HG03039 (cell line): ENCODE measurements at regions not wholly inside any gene's neighbourhood (a gene's known extent, or its start where the extent isn't known, plus 50 kb on each side); places are given as distances from the start of the nearest gene placed in this dataset.

Experiments
- ATAC-seq: cut with Tn5 transposase; IDR thresholded peaks from one replicate; pipeline ENCODE4 v1.9.1; 2021; ENCODE audit warnings: mild to moderate bottlenecking, moderate library complexity; ENCODE audit not compliant: unreplicated experiment

GRCh38 chr18:25962919-25963318, 127.5 kb downstream of the SS18 start:
- no peak for ATAC-seq

GRCh38 chr18:25962176-25962575, 128.2 kb downstream of the SS18 start:
- ATAC-seq = no peak

- no peak for ATAC-seq
Measured at GRCh38 chr18:25957017-25957416, 133.4 kb downstream of the SS18 start.

GRCh38 chr18:25953111-25953510, 137.3 kb downstream of the SS18 start:
- ATAC-seq = no peak

DNA sequence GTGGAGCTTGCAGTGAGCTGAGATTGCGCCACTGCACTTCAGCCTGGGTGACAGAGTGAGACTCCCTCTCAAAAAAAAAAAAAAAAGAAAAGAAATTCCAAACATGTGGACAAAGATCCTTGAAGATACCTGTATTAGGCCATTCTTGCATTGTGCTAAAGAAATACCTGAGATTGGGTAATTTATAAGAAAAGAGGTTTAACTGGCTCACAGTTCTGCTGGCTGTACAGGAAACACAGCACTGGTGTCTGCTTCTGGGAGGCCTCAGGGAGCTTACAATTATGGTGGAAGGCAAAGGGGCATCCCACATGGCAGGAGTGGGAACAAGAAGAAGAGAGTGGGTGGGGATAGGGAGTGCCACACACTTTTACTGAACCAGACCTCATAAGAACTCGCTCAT, 140.1 kb downstream of the SS18 start:
- ATAC-seq = no peak

DNA sequence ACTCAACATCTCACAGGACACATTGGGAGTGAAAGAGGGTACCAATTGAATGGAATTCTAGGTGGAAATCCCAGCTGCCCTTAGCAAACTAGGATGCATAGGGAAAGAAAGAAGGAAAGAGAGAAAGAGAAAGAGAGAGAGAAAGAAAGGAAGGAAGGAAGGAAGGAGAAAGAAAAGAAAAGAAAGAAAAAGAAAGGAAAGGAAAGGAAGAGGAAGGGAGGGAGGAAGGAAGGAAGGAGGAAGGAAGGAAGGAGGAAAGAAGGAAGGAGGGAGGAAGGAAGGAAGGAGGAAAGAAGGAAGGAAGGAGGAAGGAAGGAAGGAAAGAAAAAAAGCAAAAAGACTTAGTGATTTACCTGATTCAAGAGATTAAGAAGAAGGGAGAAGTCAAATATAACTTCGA, 143.9 kb downstream of the SS18 start:
- no peak for ATAC-seq

DNA sequence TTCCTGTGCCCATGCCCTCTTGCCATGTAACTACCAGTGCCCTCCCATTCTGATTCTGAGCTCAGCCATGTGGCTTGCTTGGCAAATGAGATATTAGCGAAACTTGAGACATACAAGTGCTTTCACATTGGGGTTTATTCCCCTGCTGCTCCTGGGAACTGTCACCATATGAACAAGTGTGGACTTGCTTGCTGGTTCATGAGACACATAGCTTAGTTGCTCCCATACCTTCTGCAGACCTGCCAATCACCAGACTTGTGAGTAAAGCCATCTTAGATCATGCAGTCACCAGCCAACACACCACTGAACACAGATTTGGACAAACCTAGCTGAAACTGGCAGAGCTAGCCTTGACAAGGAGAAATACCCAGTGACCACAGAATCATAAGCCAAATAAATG, 155.1 kb downstream of the SS18 start:
- ATAC-seq = no peak

DNA sequence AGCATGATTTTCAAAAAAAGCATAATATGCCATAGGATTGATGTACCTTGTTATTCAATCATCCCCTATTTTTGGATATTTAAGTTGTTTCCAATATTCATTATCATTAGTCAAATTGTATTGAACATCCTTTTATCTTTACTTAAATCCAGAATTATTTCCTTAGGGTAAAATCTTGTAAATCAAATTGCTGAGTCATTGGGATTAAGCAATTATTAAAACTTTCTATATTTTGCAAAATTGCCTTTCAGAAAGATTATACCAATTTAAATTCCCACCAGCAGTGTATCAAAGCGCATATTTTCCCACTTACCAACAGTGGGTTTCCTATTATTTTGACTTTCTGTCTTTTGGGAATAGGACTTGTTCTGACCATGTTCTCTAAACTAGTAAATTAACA, 159.3 kb downstream of the SS18 start:
- no peak for ATAC-seq

DNA sequence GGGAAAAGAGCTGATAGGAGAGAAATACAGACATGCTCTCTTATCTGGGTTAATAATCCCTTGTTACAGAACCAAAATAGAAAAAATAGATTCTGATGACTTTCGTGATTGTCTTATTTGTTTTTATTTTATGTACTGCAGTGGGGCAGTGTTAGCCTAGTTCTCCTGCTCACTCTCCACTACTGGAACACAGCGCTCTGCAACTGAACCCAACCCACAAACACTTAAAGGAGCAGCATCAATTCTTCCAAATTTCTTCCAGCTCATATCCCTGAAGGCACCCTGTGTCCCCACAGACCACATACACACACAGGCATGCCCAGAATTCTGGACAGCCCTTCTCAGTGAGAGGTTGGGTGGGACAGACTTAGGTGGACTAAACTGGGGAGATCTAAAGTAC, 160.6 kb downstream of the SS18 start:
- no peak for ATAC-seq

DNA sequence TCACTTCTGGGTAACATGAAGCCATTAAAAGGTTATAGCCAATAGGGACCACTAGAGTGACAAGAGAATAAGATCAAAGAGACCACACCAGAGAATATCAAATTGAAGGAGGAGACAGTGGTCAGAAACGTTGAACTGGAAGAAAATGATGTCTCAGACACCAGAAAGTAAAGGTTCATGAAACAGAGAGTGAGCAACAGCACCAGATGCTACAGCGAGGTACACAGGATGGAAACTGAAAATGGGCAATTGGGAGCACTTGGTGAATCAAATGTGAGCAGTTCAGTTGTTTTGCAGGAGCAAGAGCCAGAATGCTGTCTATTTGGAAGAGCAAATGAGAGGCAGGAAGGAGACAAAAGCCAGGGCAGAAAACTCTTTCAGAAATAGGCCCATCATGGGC, 162.6 kb downstream of the SS18 start:
- no peak for ATAC-seq

GRCh38 chr18:25923193-25923592, 167.2 kb downstream of the SS18 start:
- no peak for ATAC-seq

GRCh38 chr18:25921677-25922421, 168.6 kb downstream of the SS18 start:
- ATAC-seq = no peak

DNA sequence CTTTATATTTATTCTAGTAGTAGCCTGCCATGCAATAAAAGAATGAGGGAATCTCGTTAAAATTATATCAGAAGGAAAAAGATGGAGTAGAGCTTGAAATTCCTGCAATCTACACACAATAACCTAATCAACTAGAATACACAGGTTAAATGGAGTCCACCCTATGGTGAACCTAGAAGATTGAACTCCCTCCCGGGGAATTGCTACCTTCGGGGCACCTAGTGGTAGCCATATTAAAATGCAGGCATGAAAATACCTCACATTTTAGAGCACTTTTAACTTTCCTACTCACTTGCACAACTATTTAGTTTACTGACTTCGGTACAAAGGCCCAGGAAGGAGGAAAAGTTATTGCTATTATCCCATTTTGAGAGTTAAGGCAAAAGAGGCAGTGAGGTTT, 174.5 kb downstream of the SS18 start:
- ATAC-seq = no peak

GRCh38 chr18:25898965-25899364, 191.4 kb downstream of the SS18 start:
- no peak for ATAC-seq

DNA sequence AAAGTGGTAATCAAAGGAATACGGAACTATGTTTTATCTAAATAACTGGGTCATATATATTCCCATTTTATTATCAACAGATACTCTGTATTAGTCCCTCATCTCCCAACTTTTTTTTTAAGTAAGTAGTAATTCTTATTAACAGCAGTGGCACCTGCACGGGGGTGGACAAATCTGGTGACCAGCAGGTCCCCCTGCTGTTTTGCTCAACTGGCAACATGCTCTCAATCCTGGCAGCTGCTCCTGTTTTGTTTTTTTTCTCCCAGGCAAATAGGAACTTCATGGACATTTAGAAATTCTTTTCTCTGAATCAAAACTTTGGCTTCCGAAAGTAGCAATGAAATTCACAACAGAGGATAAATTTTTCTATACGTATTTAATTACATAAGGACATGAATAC, 193.5 kb downstream of the SS18 start:
- no peak for ATAC-seq

DNA sequence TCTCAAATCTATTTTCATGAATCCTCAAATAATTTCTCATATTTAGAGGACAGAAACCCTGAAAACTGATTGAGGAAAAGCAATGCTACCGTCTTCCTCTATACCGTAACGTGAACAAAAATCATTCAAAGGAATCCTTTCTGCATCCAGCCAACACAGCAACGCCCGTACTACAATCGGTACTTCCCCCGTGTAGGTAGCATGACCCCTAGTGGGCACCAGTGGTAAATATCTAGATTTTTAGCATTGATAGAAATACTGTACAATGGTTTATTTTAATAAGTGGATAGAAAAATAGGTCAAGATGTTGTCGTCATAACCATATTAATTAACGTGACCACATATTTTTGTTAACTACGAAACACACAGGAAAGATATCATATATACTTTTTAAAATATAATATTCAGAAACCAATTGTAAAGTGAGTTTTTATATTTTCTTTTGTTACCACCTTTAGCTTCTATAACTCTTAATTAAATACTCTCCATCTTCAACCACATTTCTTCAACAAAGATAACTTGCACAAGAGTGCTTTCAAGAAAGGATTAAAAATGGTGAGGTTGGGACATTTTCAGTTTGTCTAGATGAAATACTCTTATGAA, 194.1 kb downstream of the SS18 start:
- peak; percentile 87 for ATAC-seq

DNA sequence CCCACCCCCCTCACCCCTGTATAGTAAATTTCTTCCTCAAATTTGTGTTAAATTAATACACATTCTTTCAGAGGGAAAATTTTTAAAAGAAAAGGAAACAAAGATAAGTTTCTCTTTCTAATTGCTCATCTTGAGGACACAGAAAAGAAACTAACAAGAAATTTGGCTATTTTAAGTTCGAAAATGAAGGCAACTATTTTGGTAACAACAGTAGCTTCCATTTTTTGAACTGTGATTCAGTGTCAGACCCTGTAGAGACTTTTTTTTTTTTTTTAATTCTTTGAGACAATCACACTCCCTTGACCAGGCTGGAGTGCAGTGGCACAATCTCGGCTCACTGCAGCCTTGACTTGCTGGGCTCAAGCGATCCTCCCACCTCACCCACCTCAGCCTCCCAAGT, 194.9 kb downstream of the SS18 start:
- no peak for ATAC-seq

GRCh38 chr18:25886283-25886682, 204.1 kb downstream of the SS18 start:
- no peak for ATAC-seq

DNA sequence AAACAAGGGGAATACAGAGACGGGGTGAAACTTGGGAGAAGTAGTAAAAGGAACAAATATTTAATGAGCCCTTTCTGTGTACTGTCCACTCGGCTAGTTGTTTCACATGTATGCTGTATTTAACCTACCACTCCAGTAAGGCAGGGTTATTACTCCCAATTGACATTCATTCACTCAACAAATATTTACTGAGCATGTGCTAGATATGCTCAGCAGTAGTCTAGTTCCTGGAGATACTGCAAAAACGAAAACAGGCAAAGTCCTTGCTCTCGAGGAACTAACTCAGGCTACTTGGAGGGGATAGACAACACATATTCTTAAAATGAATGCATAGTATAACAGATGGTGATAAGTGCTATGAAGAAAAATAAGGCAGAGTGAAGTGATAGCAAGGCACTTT, 207.3 kb downstream of the SS18 start:
- no peak for ATAC-seq

GRCh38 chr18:25881149-25881548, 209.3 kb downstream of the SS18 start:
- no peak for ATAC-seq

DNA sequence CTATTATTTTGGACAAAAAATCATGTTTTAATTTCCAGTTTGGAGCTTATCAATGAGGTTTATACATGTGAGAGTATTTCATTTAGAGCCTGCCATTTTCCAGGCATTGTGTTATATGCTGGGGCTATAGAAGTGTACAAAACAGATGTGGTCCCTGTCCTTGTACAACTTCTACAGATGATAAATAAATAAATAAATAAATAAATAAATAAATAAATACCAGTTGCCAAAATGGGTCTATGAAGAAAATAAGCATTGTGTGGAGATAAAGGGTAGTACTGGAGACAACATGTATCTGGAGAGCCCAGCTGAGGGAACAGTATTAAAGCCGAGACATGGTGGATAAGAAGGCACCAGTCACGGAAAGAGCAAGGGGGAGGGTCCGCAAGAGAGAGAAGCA, 210.0 kb downstream of the SS18 start:
- ATAC-seq = no peak

DNA sequence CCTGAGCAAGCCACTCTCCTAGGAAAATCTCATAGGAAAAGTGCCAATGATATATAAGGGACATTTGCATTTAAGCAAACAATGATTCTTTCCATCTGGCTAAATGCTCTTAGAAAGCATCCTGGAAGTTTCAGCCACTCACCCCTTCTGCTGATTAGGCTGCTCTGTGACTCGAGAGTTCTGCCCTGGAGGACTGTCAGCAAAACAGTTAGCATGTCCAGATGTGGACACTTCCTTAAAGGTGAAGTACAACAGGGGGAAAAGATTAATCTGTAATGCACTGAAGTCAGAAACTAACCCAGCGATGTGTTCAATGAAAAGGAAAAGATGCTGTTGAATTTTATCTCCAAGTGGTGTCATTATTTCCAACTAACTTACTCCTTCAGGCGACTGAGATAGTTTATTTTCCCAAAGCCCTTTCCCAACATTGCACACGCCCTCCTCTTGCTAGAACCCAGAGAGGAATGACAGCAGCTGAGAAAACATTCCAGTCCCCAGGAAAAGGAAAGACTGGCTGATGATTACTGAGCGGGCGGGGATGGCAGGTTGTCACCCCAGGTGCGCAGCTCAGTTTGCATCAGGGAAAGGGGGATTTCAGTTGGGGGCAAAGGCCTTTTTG, 214.0 kb downstream of the SS18 start:
- no peak for ATAC-seq
